Astrocyte (in vitro differentiated cells and primary cell): ENCODE measurements at regions not wholly inside any gene's neighbourhood (a gene's known extent, or its start where the extent isn't known, plus 50 kb on each side); places are given as distances from the start of the nearest gene placed in this dataset.

Experiments used
- DNase-seq: peaks from one replicate; pipeline ENCODE4 v3.0.0-alpha.2; 2010; ENCODE audit warnings: low read depth
- FAIRE-seq: peaks from 2 replicates; lab custom pipeline; 2011; peaks lifted over from hg19 to GRCh38; lab: Jason Lieb, UNC
- H2AFZ ChIP-seq: 2 replicates; pipeline ENCODE4 v1.6.0; 2012; ENCODE audit warnings: low read depth, low read length, inconsistent platforms
- H3K27ac ChIP-seq: 2 replicates; pipeline ENCODE4 v1.5.1; 2011; ENCODE audit warnings: low read depth, low read length, inconsistent platforms
- H3K27me3 ChIP-seq: 2 replicates; pipeline ENCODE4 v1.6.0; 2011; ENCODE audit warnings: low read length, inconsistent platforms; ENCODE audit not compliant: insufficient read depth
- H3K36me3 ChIP-seq: 2 replicates; pipeline ENCODE4 v1.5.1; 2011; ENCODE audit warnings: low read length, inconsistent platforms; ENCODE audit not compliant: insufficient read depth
- H3K4me1 ChIP-seq: 2 replicates; pipeline ENCODE4 v1.5.1; 2011; ENCODE audit warnings: low read length, inconsistent platforms; ENCODE audit not compliant: insufficient read depth
- H3K4me2 ChIP-seq: 2 replicates; pipeline ENCODE4 v1.6.0; 2012; ENCODE audit warnings: low read length, inconsistent platforms
- H3K4me3 ChIP-seq: 2 replicates; pipeline ENCODE4 v1.5.1; 2011; ENCODE audit warnings: low read depth, mild to moderate bottlenecking, low read length, inconsistent platforms; ENCODE audit not compliant: insufficient read depth
- H3K79me2 ChIP-seq: 2 replicates; pipeline ENCODE4 v1.6.0; 2012; ENCODE audit warnings: mild to moderate bottlenecking, low read length, inconsistent platforms; ENCODE audit not compliant: insufficient read depth
- H3K9ac ChIP-seq: 2 replicates; pipeline ENCODE4 v1.6.0; 2012; ENCODE audit warnings: mild to moderate bottlenecking, low read length, inconsistent platforms
- H3K9me3 ChIP-seq: 2 replicates; pipeline ENCODE4 v1.5.1; 2012; ENCODE audit warnings: low read depth, mild to moderate bottlenecking, low read length, inconsistent platforms; ENCODE audit not compliant: insufficient read depth
- H4K20me1 ChIP-seq: 2 replicates; pipeline ENCODE4 v1.6.0; 2012; ENCODE audit warnings: low read length, inconsistent platforms; ENCODE audit not compliant: insufficient read depth
- H3K27ac Mint-ChIP-seq: one replicate; pipeline ENCODE4 v1.8.0; 2021; ENCODE audit warnings: mild to moderate bottlenecking, mixed read lengths; ENCODE audit not compliant: unreplicated experiment
- H3K27me3 Mint-ChIP-seq: one replicate; pipeline ENCODE4 v1.8.0; 2021; ENCODE audit warnings: low read depth, mixed read lengths; ENCODE audit not compliant: unreplicated experiment
- H3K36me3 Mint-ChIP-seq: one replicate; pipeline ENCODE4 v1.8.0; 2021; ENCODE audit warnings: low read depth, mixed read lengths; ENCODE audit not compliant: unreplicated experiment
- H3K4me1 Mint-ChIP-seq: one replicate; pipeline ENCODE4 v1.8.0; 2021; ENCODE audit warnings: low read depth, mixed read lengths; ENCODE audit not compliant: unreplicated experiment
- H3K4me3 Mint-ChIP-seq: one replicate; pipeline ENCODE4 v1.8.0; 2021; ENCODE audit warnings: mild to moderate bottlenecking, moderate library complexity, mixed read lengths; ENCODE audit not compliant: unreplicated experiment
- H3K9me3 Mint-ChIP-seq: one replicate; pipeline ENCODE4 v1.8.0; 2021; ENCODE audit warnings: mild to moderate bottlenecking, mixed read lengths; ENCODE audit not compliant: unreplicated experiment
- EZH2 ChIP-seq: IDR thresholded peaks from 2 replicates; pipeline ENCODE4 v1.6.1; 2012; ENCODE audit warnings: mild to moderate bottlenecking, low read length, inconsistent platforms; ENCODE audit not compliant: insufficient read depth
- TF ChIP-seq, protein P1 (sequence below): IDR thresholded peaks from 2 replicates; pipeline ENCODE4 v1.5.1; 2011; ENCODE audit warnings: low read depth, mild to moderate bottlenecking, inconsistent platforms, low read length, moderate library complexity; ENCODE audit not compliant: insufficient read depth

DNA sequence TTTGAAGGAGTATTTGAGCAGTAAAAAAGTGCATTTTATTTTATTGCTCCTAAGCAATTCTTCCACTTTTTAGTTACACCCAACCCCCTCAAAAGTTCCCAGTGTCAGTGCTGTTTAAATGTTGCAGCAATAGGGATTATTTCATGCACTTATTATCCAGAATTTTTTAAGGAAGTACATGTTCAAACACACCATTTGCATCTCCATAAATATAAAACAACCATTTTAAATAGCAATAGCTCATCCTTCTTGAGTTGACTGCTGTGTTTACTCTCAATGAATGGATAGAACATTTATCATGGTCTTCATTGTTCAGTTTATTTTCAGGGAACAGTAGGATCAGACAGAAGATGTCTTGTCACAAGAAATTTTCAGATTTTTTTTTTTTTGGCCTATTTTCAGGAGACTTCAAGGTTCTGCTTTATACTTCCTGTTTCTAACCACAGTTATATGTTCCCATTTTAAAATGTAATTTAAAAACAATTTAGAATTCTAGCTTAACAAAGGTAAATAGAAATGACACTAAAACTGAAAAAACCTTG, 171.9 kb downstream of the TMA16 start:
- FAIRE-seq = no peak
- H3K4me3 Mint-ChIP-seq = no peak overlapping the region
- H3K36me3 Mint-ChIP-seq = no peaks in the 10 kb centered on the region
- Histone ChIP-seq H4K20me1 (no peaks in the 10 kb centered on the region), H3K9ac (no peak overlapping the region), H2AFZ (no peak overlapping the region), H3K9me3 (no peaks in the 10 kb centered on the region), H3K4me2 (no peak overlapping the region), H3K27ac (no peak overlapping the region), H3K4me3 (no peak overlapping the region), H3K4me1 (no peaks in the 10 kb centered on the region), H3K27me3 (no peaks in the 10 kb centered on the region), H3K36me3 (no peaks in the 10 kb centered on the region), H3K79me2 (no peaks in the 10 kb centered on the region)
- no peak overlapping the region for H3K27ac Mint-ChIP-seq
- TF ChIP-seq, protein P1, sequence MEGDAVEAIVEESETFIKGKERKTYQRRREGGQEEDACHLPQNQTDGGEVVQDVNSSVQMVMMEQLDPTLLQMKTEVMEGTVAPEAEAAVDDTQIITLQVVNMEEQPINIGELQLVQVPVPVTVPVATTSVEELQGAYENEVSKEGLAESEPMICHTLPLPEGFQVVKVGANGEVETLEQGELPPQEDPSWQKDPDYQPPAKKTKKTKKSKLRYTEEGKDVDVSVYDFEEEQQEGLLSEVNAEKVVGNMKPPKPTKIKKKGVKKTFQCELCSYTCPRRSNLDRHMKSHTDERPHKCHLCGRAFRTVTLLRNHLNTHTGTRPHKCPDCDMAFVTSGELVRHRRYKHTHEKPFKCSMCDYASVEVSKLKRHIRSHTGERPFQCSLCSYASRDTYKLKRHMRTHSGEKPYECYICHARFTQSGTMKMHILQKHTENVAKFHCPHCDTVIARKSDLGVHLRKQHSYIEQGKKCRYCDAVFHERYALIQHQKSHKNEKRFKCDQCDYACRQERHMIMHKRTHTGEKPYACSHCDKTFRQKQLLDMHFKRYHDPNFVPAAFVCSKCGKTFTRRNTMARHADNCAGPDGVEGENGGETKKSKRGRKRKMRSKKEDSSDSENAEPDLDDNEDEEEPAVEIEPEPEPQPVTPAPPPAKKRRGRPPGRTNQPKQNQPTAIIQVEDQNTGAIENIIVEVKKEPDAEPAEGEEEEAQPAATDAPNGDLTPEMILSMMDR = no peak
- H3K9me3 Mint-ChIP-seq = no peaks in the 10 kb centered on the region
- H3K27me3 Mint-ChIP-seq = no peaks in the 10 kb centered on the region
- no peaks in the 10 kb centered on the region for H3K4me1 Mint-ChIP-seq
- no peak for DNase-seq

DNA sequence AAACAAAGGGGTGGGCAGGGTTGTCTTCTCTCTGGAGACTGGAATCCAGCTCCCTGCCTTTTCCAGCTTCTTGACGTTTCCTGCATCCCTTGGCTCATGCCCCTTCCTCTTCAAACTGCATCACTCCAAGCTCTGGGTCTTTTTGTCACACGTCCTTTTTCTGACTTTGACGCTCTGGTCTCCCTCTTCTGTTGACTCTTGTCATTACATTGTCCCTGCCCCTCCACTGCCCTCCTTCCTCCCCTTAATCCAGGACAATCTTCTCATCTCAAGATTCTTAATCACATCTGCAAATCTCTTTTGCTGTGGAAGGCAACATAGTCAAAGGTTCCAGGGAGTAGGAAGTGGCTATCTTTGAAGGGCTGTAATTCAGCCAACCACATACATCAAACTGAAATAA, 178.3 kb downstream of the TMA16 start:
- Mint-ChIP-seq H3K27ac (no peak overlapping the region), H3K36me3 (no peaks in the 10 kb centered on the region), H3K27me3 (no peaks in the 10 kb centered on the region), H3K9me3 (no peaks in the 10 kb centered on the region), H3K4me3 (no peak overlapping the region), H3K4me1 (no peaks in the 10 kb centered on the region)
- Histone ChIP-seq H3K27me3 (no peaks in the 10 kb centered on the region), H3K4me3 (no peak overlapping the region), H3K4me1 (no peaks in the 10 kb centered on the region), H3K79me2 (no peaks in the 10 kb centered on the region), H3K4me2 (no peak overlapping the region), H3K9ac (no peak overlapping the region), H3K9me3 (no peaks in the 10 kb centered on the region), H4K20me1 (no peaks in the 10 kb centered on the region), H3K27ac (no peak overlapping the region), H2AFZ (no peak overlapping the region), H3K36me3 (no peaks in the 10 kb centered on the region)
- no peak for TF ChIP-seq EZH2
- TF ChIP-seq, protein P1 = no peak
- no peak for FAIRE-seq
- DNase-seq = no peak

DNA sequence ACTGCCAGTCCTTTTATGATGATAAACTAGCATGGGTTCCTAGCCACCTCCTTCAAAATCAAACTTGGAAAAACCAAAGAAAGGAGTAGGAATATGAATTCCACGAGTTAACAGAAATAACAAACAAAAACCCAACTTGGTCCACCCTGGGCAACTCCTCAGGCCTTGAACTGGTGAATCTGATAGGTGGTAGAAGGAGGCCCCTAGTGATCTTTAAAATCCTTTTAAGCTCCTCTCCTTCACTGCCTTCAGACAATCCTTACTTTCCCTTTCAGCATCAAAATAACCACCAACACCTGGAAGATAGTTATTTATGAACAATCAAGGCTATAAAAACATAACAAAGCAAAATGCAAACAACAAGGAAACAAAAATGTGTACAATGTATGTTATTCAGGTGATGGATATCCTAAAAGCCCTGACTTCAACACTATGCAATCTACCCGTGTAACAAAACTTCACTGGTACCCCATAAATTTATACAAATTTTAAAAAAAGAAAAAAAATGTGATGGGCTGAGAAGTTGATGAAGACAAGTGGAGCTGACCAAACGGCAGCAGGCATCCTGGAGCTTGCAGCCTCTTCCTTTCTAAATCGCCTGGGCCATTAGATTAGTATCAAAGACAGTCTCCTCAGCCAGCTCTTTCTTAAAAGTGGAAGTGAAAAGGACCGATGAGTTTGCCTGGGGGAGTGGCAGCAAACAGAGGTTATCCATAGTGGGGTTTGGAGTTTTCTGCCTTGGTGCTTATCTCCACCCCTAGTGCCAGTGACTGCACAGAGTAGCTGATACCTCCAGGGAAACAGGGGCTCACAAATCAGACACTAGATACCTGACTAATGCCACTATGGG, 179.6 kb downstream of the TMA16 start:
- FAIRE-seq (no peak), DNase-seq (no peak)
- H2AFZ ChIP-seq = no peak overlapping the region
- no peak overlapping the region for H3K4me2 ChIP-seq
- no peak for TF ChIP-seq EZH2
- TF ChIP-seq, protein P1 = no peak
- H3K4me3 Mint-ChIP-seq = no peak overlapping the region
- H3K27me3 ChIP-seq = no peaks in the 10 kb centered on the region
- no peaks in the 10 kb centered on the region for H3K36me3 Mint-ChIP-seq
- H3K9me3 Mint-ChIP-seq = no peaks in the 10 kb centered on the region
- no peak overlapping the region for H3K27ac Mint-ChIP-seq
- H3K79me2 ChIP-seq = no peaks in the 10 kb centered on the region
- no peaks in the 10 kb centered on the region for H3K4me1 Mint-ChIP-seq
- no peak overlapping the region for H3K4me3 ChIP-seq
- H3K4me1 ChIP-seq = no peaks in the 10 kb centered on the region
- H3K27me3 Mint-ChIP-seq = no peaks in the 10 kb centered on the region
- no peaks in the 10 kb centered on the region for H3K9me3 ChIP-seq
- H4K20me1 ChIP-seq = no peaks in the 10 kb centered on the region
- no peak overlapping the region for H3K9ac ChIP-seq
- no peaks in the 10 kb centered on the region for H3K36me3 ChIP-seq
- H3K27ac ChIP-seq = no peak overlapping the region
